ENCODE measurements at regions not wholly inside any gene's neighbourhood (a gene's known extent, or its start where the extent isn't known, plus 50 kb on each side); places are given as distances from the start of the nearest gene placed in this dataset.
"Not testable (repeated sequence)": the region's sequence is repeated elsewhere in the genome, so short reads cannot be mapped to it uniquely, and the experiment has no call there.

GRCh38 chr18:9047715-9048114, 54.8 kb upstream of the NDUFV2 start:
- H3K9ac ChIP-seq (ENCODE audit: low read length in 3 of 3), result no peak overlapping the region
- FAIRE-seq, result no peak
- intact Hi-C loops (cut with DNase I), result no loop called here

GRCh38 chr18:9048236-9048635, 54.3 kb upstream of the NDUFV2 start:
- Histone ChIP-seq H3K9ac (ENCODE audit: low read length in 3 of 3) (no peak overlapping the region), H3K27me3 (ENCODE audit: control insufficient read depth, insufficient read depth, low read length) (no peaks in the 10 kb centered on the region), H3K4me1 (ENCODE audit: control insufficient read depth in 2 of 3, insufficient read depth in 2 of 3, low read depth in 1 of 3, low read length in 3 of 3) (no peaks in the 10 kb centered on the region), H3K27ac (ENCODE audit: low read depth in 2 of 2, low read length in 2 of 2) (no peak overlapping the region), H3K9me3 (ENCODE audit: control insufficient read depth in 2 of 3, insufficient read depth in 1 of 3, low read length in 3 of 3) (peaks cover 0 to 6% (median 0%) of the 10 kb centered on the region in 3 donors), H3K36me3 (ENCODE audit: control insufficient read depth in 2 of 3, insufficient read depth in 3 of 3, low read length in 3 of 3) (no peaks in the 10 kb centered on the region), H3K4me3 (ENCODE audit: low read length in 3 of 3) (no peak overlapping the region)
- DNase-seq, result no peak
- TF ChIP-seq CTCF (IDR thresholded peaks at IDR 0.05; ENCODE audit: borderline replicate concordance, extremely low read depth, insufficient read depth), result no peak
- intact Hi-C loops (cut with DNase I), result no loop called here
- FAIRE-seq, result no peak

More at GRCh38 chr18:9047715-9048114, 54.8 kb upstream of the NDUFV2 start:
- no peak for DNase-seq
- H3K4me3 ChIP-seq (ENCODE audit: low read length in 3 of 3), result no peak overlapping the region
- H3K9me3 ChIP-seq (ENCODE audit: control insufficient read depth in 2 of 3, insufficient read depth in 1 of 3, low read length in 3 of 3), result peaks cover 0 to 2% (median 0%) of the 10 kb centered on the region in 3 donors
- H3K27me3 ChIP-seq (ENCODE audit: control insufficient read depth, insufficient read depth, low read length), result no peaks in the 10 kb centered on the region
- H3K27ac ChIP-seq (ENCODE audit: low read depth in 2 of 2, low read length in 2 of 2), result no peak overlapping the region
- no peaks in the 10 kb centered on the region for H3K4me1 ChIP-seq (ENCODE audit: control insufficient read depth in 2 of 3, insufficient read depth in 2 of 3, low read depth in 1 of 3, low read length in 3 of 3)
- no peaks in the 10 kb centered on the region for H3K36me3 ChIP-seq (ENCODE audit: control insufficient read depth in 2 of 3, insufficient read depth in 3 of 3, low read length in 3 of 3)
- TF ChIP-seq CTCF (IDR thresholded peaks at IDR 0.05; ENCODE audit: borderline replicate concordance, extremely low read depth, insufficient read depth), result no peak

- H3K9ac ChIP-seq (ENCODE audit: low read length in 3 of 3), result no peak overlapping the region
- DNase-seq, result no peak
- H3K9me3 ChIP-seq (ENCODE audit: control insufficient read depth in 2 of 3, insufficient read depth in 1 of 3, low read length in 3 of 3), result peaks cover 0 to 6% (median 0%) of the 10 kb centered on the region in 3 donors
- intact Hi-C loops (cut with DNase I), result no loop called here
- no peak overlapping the region for H3K27ac ChIP-seq (ENCODE audit: low read depth in 2 of 2, low read length in 2 of 2)
- FAIRE-seq, result no peak
- no peak overlapping the region for H3K4me3 ChIP-seq (ENCODE audit: low read length in 3 of 3)
- TF ChIP-seq CTCF (IDR thresholded peaks at IDR 0.05; ENCODE audit: borderline replicate concordance, extremely low read depth, insufficient read depth), result no peak
- no peaks in the 10 kb centered on the region for H3K4me1 ChIP-seq (ENCODE audit: control insufficient read depth in 2 of 3, insufficient read depth in 2 of 3, low read depth in 1 of 3, low read length in 3 of 3)
- no peaks in the 10 kb centered on the region for H3K36me3 ChIP-seq (ENCODE audit: control insufficient read depth in 2 of 3, insufficient read depth in 3 of 3, low read length in 3 of 3)
- H3K27me3 ChIP-seq (ENCODE audit: control insufficient read depth, insufficient read depth, low read length), result no peaks in the 10 kb centered on the region
These were observed 53.5 kb upstream of the NDUFV2 start for GRCh38 chr18:9048808-9049494.

- no peak for TF ChIP-seq CTCF (IDR thresholded peaks at IDR 0.05; ENCODE audit: borderline replicate concordance, extremely low read depth, insufficient read depth)
- H3K4me1 ChIP-seq (ENCODE audit: control insufficient read depth in 2 of 3, insufficient read depth in 2 of 3, low read depth in 1 of 3, low read length in 3 of 3), result no peaks in the 10 kb centered on the region
- H3K9me3 ChIP-seq (ENCODE audit: control insufficient read depth in 2 of 3, insufficient read depth in 1 of 3, low read length in 3 of 3), result peaks cover 0 to 6% (median 0%) of the 10 kb centered on the region in 3 donors
- H3K36me3 ChIP-seq (ENCODE audit: control insufficient read depth in 2 of 3, insufficient read depth in 3 of 3, low read length in 3 of 3), result no peaks in the 10 kb centered on the region
- no peak overlapping the region for H3K27ac ChIP-seq (ENCODE audit: low read depth in 2 of 2, low read length in 2 of 2)
- no peak for DNase-seq
- H3K4me3 ChIP-seq (ENCODE audit: low read length in 3 of 3), result no peak overlapping the region
- intact Hi-C loops (cut with DNase I), result no loop called here
- no peak overlapping the region for H3K9ac ChIP-seq (ENCODE audit: low read length in 3 of 3)
- H3K27me3 ChIP-seq (ENCODE audit: control insufficient read depth, insufficient read depth, low read length), result no peaks in the 10 kb centered on the region
- FAIRE-seq, result no peak
These were observed 53.0 kb upstream of the NDUFV2 start for GRCh38 chr18:9049495-9049809.

- H3K9ac ChIP-seq (ENCODE audit: low read length in 3 of 3); H3K27me3 ChIP-seq (ENCODE audit: control insufficient read depth, insufficient read depth, low read length); H3K4me3 ChIP-seq (ENCODE audit: low read length in 3 of 3); DNase-seq; H3K36me3 ChIP-seq (ENCODE audit: control insufficient read depth in 2 of 3, insufficient read depth in 3 of 3, low read length in 3 of 3); H3K9me3 ChIP-seq (ENCODE audit: control insufficient read depth in 2 of 3, insufficient read depth in 1 of 3, low read length in 3 of 3); H3K27ac ChIP-seq (ENCODE audit: low read depth in 2 of 2, low read length in 2 of 2); H3K4me1 ChIP-seq (ENCODE audit: control insufficient read depth in 2 of 3, insufficient read depth in 2 of 3, low read depth in 1 of 3, low read length in 3 of 3); intact Hi-C loops (cut with DNase I); FAIRE-seq: not testable (repeated sequence)
These were observed 51.7 kb upstream of the NDUFV2 start for GRCh38 chr18:9050628-9051284.
